GM23338 (cell line): ENCODE measurements at regions not wholly inside any gene's neighbourhood (a gene's known extent, or its start where the extent isn't known, plus 50 kb on each side); places are given as distances from the start of the nearest gene placed in this dataset.

ENCODE experiments used
- EZH2 ChIP-seq: fragments of 200-600 bp; sonication (generic); IDR thresholded peaks from one replicate; pipeline ENCODE4 v1.8.0; 2017; ENCODE audit warnings: antibody characterized with exemption, mild to moderate bottlenecking, low read depth; ENCODE audit not compliant: unreplicated experiment
- TF ChIP-seq, protein P1 (sequence below), 2 experiments: fragments of 200-600 bp in 1 of 2; sonication (generic) in 1 of 2; conservative IDR thresholded peaks; 2 replicates each; pipeline versions ENCODE4 v1.5.1 to v1.6.1; 2016 to 2017; ENCODE audit warnings: antibody characterized with exemption in 2 of 2, low read depth in 2 of 2, mild to moderate bottlenecking in 2 of 2, moderate library complexity in 1 of 2
- TF ChIP-seq, protein P2 (sequence below): IDR thresholded peaks from 2 replicates; pipeline ENCODE4 v1.6.1; 2016; ENCODE audit warnings: antibody characterized with exemption
- TF ChIP-seq, protein P3 (sequence below): IDR thresholded peaks from one replicate; pipeline ENCODE4 v1.6.1; 2018; ENCODE audit warnings: antibody characterized with exemption; ENCODE audit not compliant: unreplicated experiment

DNA sequence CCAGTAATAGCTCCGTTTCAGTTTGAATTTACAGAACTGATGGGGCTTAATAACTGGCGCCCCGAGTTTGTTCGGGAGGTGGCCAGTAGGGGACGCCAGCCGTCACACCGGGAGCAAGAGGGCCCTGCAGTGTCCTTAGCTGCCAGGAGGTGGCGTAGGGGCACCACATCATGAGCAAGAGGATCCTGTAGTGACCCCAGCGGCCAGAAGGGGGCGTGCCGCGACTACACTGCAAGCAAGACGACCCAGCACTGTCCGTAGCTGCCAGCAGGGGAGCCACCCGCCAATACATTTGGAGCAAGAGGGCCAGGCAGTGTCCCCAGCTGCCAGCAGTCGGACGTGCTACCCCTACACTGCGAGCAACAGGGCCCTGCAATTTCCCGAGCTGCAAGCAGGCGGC is 663.7 kb upstream of the B3GAT1 start:
- TF ChIP-seq EZH2: no peak
- TF ChIP-seq, protein P1, sequence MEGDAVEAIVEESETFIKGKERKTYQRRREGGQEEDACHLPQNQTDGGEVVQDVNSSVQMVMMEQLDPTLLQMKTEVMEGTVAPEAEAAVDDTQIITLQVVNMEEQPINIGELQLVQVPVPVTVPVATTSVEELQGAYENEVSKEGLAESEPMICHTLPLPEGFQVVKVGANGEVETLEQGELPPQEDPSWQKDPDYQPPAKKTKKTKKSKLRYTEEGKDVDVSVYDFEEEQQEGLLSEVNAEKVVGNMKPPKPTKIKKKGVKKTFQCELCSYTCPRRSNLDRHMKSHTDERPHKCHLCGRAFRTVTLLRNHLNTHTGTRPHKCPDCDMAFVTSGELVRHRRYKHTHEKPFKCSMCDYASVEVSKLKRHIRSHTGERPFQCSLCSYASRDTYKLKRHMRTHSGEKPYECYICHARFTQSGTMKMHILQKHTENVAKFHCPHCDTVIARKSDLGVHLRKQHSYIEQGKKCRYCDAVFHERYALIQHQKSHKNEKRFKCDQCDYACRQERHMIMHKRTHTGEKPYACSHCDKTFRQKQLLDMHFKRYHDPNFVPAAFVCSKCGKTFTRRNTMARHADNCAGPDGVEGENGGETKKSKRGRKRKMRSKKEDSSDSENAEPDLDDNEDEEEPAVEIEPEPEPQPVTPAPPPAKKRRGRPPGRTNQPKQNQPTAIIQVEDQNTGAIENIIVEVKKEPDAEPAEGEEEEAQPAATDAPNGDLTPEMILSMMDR (conservative IDR thresholded peaks at IDR 0.05; ENCODE audit: low read depth in 2 of 2): peak; percentile 88 to 90
- TF ChIP-seq, protein P2, sequence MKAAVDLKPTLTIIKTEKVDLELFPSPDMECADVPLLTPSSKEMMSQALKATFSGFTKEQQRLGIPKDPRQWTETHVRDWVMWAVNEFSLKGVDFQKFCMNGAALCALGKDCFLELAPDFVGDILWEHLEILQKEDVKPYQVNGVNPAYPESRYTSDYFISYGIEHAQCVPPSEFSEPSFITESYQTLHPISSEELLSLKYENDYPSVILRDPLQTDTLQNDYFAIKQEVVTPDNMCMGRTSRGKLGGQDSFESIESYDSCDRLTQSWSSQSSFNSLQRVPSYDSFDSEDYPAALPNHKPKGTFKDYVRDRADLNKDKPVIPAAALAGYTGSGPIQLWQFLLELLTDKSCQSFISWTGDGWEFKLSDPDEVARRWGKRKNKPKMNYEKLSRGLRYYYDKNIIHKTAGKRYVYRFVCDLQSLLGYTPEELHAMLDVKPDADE: no peak
- TF ChIP-seq, protein P3, sequence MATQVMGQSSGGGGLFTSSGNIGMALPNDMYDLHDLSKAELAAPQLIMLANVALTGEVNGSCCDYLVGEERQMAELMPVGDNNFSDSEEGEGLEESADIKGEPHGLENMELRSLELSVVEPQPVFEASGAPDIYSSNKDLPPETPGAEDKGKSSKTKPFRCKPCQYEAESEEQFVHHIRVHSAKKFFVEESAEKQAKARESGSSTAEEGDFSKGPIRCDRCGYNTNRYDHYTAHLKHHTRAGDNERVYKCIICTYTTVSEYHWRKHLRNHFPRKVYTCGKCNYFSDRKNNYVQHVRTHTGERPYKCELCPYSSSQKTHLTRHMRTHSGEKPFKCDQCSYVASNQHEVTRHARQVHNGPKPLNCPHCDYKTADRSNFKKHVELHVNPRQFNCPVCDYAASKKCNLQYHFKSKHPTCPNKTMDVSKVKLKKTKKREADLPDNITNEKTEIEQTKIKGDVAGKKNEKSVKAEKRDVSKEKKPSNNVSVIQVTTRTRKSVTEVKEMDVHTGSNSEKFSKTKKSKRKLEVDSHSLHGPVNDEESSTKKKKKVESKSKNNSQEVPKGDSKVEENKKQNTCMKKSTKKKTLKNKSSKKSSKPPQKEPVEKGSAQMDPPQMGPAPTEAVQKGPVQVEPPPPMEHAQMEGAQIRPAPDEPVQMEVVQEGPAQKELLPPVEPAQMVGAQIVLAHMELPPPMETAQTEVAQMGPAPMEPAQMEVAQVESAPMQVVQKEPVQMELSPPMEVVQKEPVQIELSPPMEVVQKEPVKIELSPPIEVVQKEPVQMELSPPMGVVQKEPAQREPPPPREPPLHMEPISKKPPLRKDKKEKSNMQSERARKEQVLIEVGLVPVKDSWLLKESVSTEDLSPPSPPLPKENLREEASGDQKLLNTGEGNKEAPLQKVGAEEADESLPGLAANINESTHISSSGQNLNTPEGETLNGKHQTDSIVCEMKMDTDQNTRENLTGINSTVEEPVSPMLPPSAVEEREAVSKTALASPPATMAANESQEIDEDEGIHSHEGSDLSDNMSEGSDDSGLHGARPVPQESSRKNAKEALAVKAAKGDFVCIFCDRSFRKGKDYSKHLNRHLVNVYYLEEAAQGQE: no peak
